ENCODE measurements at regions not wholly inside any gene's neighbourhood (a gene's known extent, or its start where the extent isn't known, plus 50 kb on each side); places are given as distances from the start of the nearest gene placed in this dataset.

DNA sequence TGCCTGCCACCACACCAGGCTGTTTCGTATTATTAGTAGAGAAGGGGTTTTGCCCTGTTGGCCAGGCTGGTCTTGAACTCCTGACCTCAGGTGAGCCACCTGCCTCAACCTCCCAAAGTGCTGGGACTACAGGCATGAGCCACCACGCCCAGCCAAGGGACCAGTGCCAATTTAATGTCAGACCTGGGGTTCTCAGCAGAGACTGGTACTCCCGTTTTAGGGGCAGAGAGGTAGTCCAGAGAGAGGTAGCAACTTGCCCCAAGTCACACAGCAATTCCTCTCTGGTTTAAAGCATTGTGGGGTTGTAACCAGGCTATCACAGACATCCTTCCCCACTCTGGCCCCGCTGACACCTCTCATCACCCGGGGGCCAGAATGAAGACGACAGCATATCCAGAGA lies 112.1 kb downstream of the PTPRS start:
- Mint-ChIP-seq H3K4me3 (ENCODE audit: unreplicated experiment) (no peak overlapping the region), H3K4me1 (ENCODE audit: low read depth, unreplicated experiment) (no peaks in the 10 kb centered on the region), H3K9me3 (ENCODE audit: unreplicated experiment) (no peaks in the 10 kb centered on the region), H3K27ac (ENCODE audit: unreplicated experiment) (no peak overlapping the region), H3K27me3 (ENCODE audit: low read depth, unreplicated experiment) (no peaks in the 10 kb centered on the region), H3K36me3 (ENCODE audit: low read depth, unreplicated experiment) (peaks cover 14% of the 10 kb centered on the region)
- no peak overlapping the region for H2AFZ ChIP-seq (ENCODE audit: low read depth, low read length)
- peaks cover 20% of the 10 kb centered on the region for H4K20me1 ChIP-seq (ENCODE audit: insufficient read depth, low read length)
- no peaks in the 10 kb centered on the region for H3K79me2 ChIP-seq (ENCODE audit: insufficient read depth, low read length)
- H3K27ac ChIP-seq (ENCODE audit: low read depth, low read length) = no peak overlapping the region
- H3K27me3 ChIP-seq (ENCODE audit: insufficient read depth, low read length) = no peaks in the 10 kb centered on the region
- TF ChIP-seq, protein P1, sequence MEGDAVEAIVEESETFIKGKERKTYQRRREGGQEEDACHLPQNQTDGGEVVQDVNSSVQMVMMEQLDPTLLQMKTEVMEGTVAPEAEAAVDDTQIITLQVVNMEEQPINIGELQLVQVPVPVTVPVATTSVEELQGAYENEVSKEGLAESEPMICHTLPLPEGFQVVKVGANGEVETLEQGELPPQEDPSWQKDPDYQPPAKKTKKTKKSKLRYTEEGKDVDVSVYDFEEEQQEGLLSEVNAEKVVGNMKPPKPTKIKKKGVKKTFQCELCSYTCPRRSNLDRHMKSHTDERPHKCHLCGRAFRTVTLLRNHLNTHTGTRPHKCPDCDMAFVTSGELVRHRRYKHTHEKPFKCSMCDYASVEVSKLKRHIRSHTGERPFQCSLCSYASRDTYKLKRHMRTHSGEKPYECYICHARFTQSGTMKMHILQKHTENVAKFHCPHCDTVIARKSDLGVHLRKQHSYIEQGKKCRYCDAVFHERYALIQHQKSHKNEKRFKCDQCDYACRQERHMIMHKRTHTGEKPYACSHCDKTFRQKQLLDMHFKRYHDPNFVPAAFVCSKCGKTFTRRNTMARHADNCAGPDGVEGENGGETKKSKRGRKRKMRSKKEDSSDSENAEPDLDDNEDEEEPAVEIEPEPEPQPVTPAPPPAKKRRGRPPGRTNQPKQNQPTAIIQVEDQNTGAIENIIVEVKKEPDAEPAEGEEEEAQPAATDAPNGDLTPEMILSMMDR (IDR thresholded peaks at IDR 0.05; ENCODE audit: insufficient read depth, low read depth, low read length) = no peak
- TF ChIP-seq EZH2 (IDR thresholded peaks at IDR 0.05; ENCODE audit: insufficient read depth, low read length) = no peak
- H3K4me3 ChIP-seq (ENCODE audit: insufficient read depth, low read depth, low read length) = no peak overlapping the region
- H3K4me1 ChIP-seq (ENCODE audit: insufficient read depth, low read length) = no peaks in the 10 kb centered on the region
- no peak overlapping the region for H3K9ac ChIP-seq (ENCODE audit: low read length)
- H3K4me2 ChIP-seq (ENCODE audit: low read length) = no peak overlapping the region
- H3K9me3 ChIP-seq (ENCODE audit: insufficient read depth, low read depth, low read length) = no peaks in the 10 kb centered on the region
- no peak for FAIRE-seq
- no peaks in the 10 kb centered on the region for H3K36me3 ChIP-seq (ENCODE audit: insufficient read depth, low read length)
- DNase-seq (ENCODE audit: low read depth) = no peak

DNA sequence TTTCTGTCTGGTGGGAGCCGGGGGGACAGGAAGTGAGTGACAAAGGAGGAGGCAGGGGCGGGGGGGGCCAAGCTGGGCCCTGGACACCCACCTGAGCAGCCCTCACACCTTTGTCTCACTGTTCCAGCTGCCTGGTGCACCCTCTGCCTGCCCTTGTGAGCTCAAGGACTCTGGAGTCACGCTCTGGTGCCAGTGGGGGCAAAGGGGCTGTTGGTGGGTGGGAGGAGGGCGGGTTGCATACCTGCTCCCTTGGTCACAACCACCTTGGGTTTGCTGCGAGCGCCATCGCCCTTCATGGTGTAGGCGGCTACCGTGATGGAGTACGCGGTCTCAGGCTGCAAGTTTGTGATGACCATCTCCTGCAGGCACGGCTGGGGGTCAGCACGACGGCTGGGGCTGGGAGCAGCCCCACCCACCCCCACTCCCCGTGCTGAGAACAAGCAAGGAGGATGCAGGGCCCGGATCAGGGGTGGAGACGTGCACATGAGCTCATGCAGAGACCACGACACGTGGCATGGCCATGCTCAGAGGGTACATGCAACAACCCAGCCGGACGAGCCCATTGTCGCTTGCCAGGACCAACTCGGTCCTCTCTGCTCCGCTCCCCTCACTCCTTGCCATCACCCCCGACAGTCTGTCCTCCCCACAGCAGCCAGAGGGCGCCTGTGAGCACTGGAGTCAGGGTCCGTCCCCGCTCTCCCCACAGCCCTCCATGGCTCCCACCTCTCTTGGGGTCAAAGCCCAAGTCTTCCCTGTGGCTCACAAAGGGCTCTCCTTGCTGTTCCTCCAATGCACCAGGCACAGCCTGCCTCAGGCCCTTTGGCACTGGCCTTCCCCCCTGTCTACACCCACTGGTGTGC lies 114.9 kb downstream of the PTPRS start:
- Histone ChIP-seq H4K20me1 (ENCODE audit: insufficient read depth, low read length) (peaks cover 5% of the 10 kb centered on the region), H3K79me2 (ENCODE audit: insufficient read depth, low read length) (no peaks in the 10 kb centered on the region), H3K4me3 (ENCODE audit: insufficient read depth, low read depth, low read length) (no peak overlapping the region), H2AFZ (ENCODE audit: low read depth, low read length) (no peak overlapping the region), H3K9me3 (ENCODE audit: insufficient read depth, low read depth, low read length) (no peaks in the 10 kb centered on the region), H3K4me1 (ENCODE audit: insufficient read depth, low read length) (no peaks in the 10 kb centered on the region), H3K4me2 (ENCODE audit: low read length) (no peak overlapping the region), H3K9ac (ENCODE audit: low read length) (no peak overlapping the region), H3K27ac (ENCODE audit: low read depth, low read length) (no peak overlapping the region), H3K27me3 (ENCODE audit: insufficient read depth, low read length) (no peaks in the 10 kb centered on the region), H3K36me3 (ENCODE audit: insufficient read depth, low read length) (peaks cover 2% of the 10 kb centered on the region)
- H3K27me3 Mint-ChIP-seq (ENCODE audit: low read depth, unreplicated experiment) = no peaks in the 10 kb centered on the region
- no peaks in the 10 kb centered on the region for H3K9me3 Mint-ChIP-seq (ENCODE audit: unreplicated experiment)
- H3K4me3 Mint-ChIP-seq (ENCODE audit: unreplicated experiment) = no peak overlapping the region
- H3K27ac Mint-ChIP-seq (ENCODE audit: unreplicated experiment) = no peak overlapping the region
- DNase-seq (ENCODE audit: low read depth) = no peak
- peaks cover 22% of the 10 kb centered on the region for H3K36me3 Mint-ChIP-seq (ENCODE audit: low read depth, unreplicated experiment)
- no peak for FAIRE-seq
- H3K4me1 Mint-ChIP-seq (ENCODE audit: low read depth, unreplicated experiment) = no peaks in the 10 kb centered on the region
- TF ChIP-seq, protein P1 (IDR thresholded peaks at IDR 0.05; ENCODE audit: insufficient read depth, low read depth, low read length) = no peak
- TF ChIP-seq EZH2 (IDR thresholded peaks at IDR 0.05; ENCODE audit: insufficient read depth, low read length) = no peak

DNA sequence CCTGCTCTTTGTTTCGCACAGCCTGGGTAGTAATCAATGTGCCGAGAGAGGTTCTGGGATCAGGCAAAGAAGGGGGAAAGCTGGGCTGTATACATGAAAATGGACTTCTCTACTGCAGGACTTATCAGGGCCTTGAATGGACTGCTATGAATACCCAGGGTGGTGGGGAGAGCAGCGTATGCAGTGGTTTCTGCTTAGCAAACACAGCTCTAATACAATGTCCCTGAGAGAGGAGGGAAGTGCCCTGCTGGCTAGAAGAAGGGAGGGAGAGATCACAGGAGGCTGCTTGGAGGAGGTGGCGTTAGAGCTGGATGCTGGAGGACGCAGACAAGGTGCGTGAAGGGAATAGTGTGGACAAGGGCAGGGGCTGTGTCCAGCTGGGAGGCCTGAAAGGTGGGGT lies 116.1 kb downstream of the PTPRS start:
- Mint-ChIP-seq H3K27ac (ENCODE audit: unreplicated experiment) (no peak overlapping the region), H3K36me3 (ENCODE audit: low read depth, unreplicated experiment) (peaks cover 28% of the 10 kb centered on the region), H3K9me3 (ENCODE audit: unreplicated experiment) (no peaks in the 10 kb centered on the region), H3K27me3 (ENCODE audit: low read depth, unreplicated experiment) (no peaks in the 10 kb centered on the region), H3K4me3 (ENCODE audit: unreplicated experiment) (no peak overlapping the region), H3K4me1 (ENCODE audit: low read depth, unreplicated experiment) (no peaks in the 10 kb centered on the region)
- no peaks in the 10 kb centered on the region for H3K4me1 ChIP-seq (ENCODE audit: insufficient read depth, low read length)
- no peak overlapping the region for H3K4me3 ChIP-seq (ENCODE audit: insufficient read depth, low read depth, low read length)
- no peak overlapping the region for H2AFZ ChIP-seq (ENCODE audit: low read depth, low read length)
- TF ChIP-seq EZH2 (IDR thresholded peaks at IDR 0.05; ENCODE audit: insufficient read depth, low read length) = no peak
- TF ChIP-seq, protein P1 (IDR thresholded peaks at IDR 0.05; ENCODE audit: insufficient read depth, low read depth, low read length) = no peak
- H3K27ac ChIP-seq (ENCODE audit: low read depth, low read length) = no peak overlapping the region
- H3K27me3 ChIP-seq (ENCODE audit: insufficient read depth, low read length) = no peaks in the 10 kb centered on the region
- DNase-seq (ENCODE audit: low read depth) (no peak), FAIRE-seq (no peak)
- no peaks in the 10 kb centered on the region for H3K79me2 ChIP-seq (ENCODE audit: insufficient read depth, low read length)
- H3K36me3 ChIP-seq (ENCODE audit: insufficient read depth, low read length) = peaks cover 4% of the 10 kb centered on the region
- H3K9me3 ChIP-seq (ENCODE audit: insufficient read depth, low read depth, low read length) = no peaks in the 10 kb centered on the region
- peaks cover 5% of the 10 kb centered on the region for H4K20me1 ChIP-seq (ENCODE audit: insufficient read depth, low read length)
- no peak overlapping the region for H3K4me2 ChIP-seq (ENCODE audit: low read length)
- H3K9ac ChIP-seq (ENCODE audit: low read length) = no peak overlapping the region

Measured in astrocyte (in vitro differentiated cells and primary cell).